Activated gamma-delta T cell treated with anti-CD3 and anti-CD28 coated beads, Interleukin-2, amount 50 U/mL, for 16 hours (primary cell): ENCODE measurements at regions not wholly inside any gene's neighbourhood (a gene's known extent, or its start where the extent isn't known, plus 50 kb on each side); places are given as distances from the start of the nearest gene placed in this dataset.
"Not testable (repeated sequence)": the region's sequence is repeated elsewhere in the genome, so short reads cannot be mapped to it uniquely, and the experiment has no call there.

Experiments
- DNase-seq: peaks from one replicate; pipeline ENCODE4 v3.0.0-alpha.2; 2020; ENCODE audit warnings: low read depth

DNA sequence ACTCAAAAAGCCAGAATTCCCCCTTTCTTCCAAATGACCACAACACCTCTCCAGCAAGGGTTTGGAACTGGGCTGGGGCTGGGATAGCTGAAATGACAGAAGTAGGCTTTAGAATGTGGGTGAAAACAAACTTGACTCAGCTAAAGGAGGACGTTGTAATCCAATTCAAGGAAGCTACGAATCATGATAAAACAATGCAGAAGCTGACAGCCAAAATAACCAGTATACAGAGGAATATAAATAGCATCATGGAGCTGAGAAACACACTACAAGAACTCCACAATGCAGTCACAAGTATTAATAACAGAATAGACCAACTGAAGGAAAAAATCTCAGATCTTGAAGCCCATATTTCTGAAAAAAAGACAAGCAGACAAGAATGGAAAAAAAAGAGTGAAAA, 95.8 kb upstream of the TET2 start:
- DNase-seq, result no peak

DNA sequence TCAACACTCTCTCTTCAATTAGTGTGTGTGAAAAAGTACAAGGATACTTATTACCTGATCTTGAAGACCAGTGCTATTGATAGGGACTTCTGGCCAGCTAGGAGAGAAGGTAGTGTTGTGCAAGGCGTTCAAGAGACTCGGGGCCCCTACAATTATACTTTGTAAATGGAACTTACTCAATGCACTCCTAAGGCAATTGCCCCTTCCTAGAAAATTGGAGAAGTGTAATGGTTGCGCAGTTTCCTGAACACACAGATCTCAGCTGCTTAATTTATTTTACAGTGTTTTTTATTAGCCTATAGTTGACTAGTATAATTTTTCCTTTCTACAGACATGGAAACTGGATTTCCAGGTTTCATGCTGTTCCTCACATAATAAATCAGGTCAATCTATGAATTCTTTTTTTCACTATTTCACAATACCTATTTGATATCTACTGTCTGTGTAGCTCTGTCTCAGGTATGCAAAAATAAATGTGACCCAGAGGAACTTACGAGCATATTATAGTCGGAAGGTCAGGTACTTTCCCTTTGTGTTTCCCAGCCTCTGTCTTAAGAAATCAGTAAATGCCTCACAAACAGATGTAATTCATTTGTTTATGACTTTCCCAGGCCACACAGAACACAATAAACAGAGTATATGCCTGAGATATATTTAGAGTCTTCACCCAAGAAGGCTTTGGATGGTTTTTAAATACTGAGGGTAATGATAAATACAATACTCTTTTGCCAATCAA, 89.1 kb upstream of the TET2 start:
- DNase-seq, result no peak

DNA sequence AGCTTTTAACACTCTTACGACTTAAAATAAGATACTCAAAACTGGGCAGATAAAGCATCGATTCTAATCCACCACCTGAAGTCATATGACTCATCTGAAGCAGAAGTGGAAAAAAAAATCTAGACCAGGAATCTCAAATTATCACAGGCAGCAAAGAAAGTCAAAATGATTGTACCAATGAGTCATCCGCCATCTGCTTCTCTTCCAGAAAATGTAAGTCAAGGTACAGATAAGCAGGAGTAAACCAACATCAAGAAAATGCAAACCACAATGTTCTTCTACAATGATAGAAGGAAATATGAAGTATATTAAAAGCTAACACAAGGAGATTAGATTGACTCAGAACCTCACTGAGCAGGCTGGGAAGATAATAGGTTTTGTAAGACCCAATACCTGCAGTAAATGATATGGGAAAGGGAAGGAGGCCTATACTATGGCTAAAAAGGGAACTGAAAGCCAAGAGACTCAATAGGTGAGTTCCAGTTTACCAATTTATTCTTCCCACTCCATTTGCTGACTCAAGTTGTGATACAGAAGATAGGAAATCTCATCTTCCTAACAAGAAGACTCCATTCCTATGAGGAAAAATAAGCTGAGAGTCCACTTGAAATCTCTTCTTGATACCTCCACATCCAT, 88.4 kb upstream of the TET2 start:
- no peak for DNase-seq

DNA sequence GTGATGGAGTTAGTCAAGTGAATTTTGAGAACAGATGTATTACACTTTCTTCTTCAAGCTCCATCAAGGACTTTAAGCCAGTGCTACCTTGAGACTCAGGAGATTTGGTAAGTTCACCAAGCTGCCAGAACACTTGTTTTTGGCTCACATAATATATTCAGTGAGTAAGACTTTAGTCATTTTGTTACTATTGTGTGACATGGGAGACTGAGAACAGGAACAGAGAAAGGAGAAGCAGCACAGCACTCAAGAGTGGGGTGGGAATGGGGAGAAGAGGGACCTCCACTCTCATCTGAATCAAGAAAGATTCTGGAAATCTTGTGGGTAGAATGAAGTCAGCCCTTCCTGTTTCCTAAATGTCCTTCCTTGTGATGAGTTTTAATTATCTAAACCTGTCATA, 87.3 kb upstream of the TET2 start:
- no peak for DNase-seq

DNA sequence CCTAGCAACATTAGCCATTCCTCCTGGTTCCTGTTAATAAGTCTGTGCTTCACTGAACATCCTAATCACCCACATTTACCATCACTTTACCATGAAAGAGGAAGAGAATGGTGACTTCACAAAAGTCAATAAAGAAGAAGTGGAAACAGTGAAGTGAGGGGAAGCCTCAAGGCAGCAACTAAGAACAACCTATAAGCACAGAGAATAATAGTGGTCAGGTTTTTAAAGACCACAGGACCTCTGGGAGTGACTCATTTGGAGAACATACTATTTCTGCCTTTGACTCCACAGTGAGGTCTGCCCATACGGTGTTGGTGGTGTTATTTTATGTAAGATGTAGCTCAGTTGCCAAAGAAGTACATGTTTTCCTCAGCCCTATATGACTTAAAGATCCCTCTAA, 86.0 kb upstream of the TET2 start:
- no peak for DNase-seq

DNA sequence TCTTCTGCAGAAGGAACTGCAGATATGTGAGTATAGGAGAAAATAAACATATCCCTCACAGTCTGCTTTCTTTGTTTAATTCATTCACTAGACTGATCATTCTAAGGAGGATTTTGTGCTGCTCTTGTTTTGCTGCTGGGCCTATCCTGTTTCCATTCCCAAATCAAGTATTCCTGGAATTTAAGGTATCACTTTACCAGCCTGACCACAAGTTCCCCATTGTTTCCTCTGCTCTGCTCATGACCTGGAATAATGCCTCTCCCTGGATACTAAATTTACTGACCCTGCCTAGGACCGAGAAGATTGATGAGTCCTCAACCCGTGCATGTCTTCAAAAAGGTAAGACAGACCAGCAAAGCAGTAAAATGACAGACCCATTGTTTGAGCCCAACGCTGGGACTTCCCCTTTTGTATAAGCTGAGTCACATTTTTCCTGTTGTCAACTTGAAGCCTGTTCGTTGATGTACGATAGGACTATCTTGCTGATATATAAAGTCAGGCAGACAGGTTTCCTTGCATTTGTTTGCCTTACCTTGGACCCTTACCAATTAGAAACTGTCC, 85.5 kb upstream of the TET2 start:
- peak; percentile 1 for DNase-seq

DNA sequence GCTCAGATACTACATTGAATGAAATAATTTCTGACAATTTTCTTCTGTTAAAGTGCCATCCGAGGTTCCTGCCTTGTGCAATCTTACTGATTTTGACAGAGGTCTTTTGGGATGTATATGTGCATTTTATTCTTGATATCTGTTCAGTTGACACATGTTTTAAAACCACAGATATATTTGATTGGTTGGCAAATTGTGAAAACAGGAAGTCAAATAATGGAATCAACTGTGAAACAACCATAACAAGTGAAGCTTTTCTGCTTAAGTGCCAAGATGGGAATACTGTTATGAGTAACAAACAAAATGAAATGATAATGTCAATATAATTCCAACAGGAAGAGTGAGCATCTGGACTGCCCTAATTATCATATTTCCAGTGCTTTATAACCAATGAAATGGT, 84.9 kb upstream of the TET2 start:
- no peak for DNase-seq

DNA sequence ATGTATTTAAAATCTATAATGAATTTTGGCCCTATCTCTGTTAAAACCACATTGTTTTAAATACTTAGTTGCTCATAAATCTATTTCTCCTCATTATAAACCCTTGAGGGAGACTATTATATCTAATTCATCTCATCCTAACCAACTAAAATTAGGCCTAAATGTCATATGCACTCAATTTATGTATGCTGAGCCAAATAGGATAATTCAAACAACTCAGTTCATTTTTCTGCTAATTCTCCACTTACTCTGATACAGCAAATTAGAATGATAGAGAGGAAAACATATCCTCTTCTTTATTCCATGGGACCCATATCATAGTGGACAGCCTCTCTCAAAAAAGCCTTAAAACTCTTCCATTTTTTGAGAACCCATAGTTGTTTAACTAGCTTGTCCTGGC, 80.3 kb upstream of the TET2 start:
- no peak for DNase-seq

DNA sequence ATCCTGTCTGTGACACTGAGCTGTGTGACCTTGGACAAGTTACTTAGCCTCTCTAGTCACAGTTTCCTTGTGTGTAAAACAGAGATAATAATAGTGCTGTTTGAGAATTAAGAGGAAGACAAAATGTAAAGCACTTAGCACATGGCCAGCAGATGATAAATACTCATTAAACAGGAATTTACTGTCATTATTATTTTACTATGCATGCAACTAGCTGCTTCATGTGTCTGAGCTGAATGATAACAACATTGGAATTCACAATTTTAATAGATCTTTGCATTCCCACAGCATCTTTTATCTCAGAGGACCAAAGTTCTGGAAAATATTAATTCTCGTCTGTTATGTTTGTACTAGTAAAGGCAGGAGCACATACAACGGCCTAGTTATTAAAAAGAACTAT, 79.2 kb upstream of the TET2 start:
- no peak for DNase-seq

DNA sequence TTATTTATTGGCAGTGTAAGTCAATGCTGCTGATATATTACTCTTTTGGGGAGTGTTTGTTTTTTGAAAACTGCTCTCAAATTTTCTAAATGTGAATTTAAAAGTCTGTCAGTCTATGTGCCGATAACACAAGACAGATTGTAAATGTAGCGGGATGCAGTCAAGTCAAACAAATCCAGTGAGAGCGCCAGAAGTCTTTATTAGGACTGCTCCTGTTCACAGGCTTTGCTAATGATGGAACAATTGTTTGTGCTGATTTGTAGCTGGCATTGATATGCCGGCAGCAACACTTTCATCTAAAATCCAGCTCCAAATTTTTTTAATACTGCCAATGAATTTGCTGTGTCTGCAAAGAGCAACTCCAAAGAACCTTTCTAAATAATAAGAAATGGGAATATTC, 78.7 kb upstream of the TET2 start:
- DNase-seq, result no peak

DNA sequence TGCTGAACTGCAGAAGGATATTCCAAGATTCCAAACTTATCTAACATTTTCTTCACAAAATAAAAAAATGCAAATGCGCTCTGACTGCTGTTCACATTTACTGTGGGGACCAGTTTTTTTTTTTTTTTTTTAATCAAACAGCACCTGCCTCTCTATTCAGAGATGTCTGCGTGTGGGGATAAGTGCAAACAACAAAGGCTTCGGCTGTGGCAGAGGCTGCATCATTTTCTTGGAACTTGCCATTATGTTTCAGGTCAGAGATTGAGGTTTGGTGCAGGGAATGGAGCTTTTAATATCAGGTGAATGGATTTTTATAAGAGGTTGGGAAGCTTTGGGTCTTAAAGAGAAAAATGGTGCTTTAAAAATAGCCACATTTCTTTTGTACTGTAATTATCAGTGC, 78.2 kb upstream of the TET2 start:
- DNase-seq, result no peak

DNA sequence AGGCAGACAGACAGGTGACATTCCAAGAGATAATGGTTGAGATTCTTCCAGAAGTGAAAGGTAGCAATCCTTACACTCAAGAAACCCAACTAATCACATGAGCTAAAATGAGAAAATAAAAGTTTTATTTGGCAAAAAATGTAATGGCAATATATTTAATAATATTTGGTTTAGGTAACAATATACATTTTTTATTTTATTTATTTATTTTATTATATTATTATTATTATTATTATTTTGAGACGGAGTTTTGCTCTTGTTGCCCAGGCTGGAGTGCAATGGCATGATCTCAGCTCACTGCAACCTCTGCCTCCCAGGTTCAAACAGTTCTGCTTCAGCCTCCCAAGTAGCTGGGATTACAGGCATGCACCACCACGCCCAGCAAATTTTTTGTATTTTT, 74.6 kb upstream of the TET2 start:
- DNase-seq, result not testable (repeated sequence)

DNA sequence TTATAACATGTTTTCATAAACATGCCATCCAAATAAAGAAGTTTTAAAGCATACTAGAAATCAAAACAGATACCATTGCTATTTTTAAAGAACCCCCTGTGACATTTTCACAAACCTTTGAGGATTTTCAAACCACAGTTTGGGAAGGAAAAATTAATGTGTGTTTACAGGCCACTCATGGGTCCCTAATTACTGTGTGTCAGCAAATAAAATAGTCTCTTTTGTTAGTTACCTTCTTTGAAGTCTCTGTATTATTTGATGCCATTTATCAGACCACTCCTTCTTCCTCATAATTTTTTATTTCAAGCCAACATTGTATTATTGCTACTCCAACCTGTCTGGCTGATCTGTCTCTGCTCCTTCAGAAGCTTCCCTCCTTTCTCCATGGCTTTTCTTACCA, 72.6 kb upstream of the TET2 start:
- DNase-seq, result no peak

DNA sequence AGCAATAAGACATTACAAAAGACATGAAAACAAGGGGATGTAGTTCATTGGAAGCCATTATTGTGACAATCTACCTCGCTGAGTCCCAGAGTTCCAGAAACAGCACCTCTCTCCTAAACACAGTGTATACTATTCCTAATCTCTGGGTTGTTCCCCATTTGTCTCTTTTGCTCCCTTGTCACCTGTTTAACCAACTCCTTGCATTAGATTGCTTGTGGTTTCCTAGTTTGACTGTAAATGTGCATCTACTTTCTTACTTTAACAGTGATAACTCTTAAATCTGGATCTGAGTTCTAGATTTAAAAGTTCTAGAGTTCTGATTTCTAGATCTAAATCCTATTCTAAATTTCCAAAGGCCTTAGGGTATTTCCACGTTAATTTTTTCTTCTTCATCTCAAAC, 71.6 kb upstream of the TET2 start:
- DNase-seq, result no peak

DNA sequence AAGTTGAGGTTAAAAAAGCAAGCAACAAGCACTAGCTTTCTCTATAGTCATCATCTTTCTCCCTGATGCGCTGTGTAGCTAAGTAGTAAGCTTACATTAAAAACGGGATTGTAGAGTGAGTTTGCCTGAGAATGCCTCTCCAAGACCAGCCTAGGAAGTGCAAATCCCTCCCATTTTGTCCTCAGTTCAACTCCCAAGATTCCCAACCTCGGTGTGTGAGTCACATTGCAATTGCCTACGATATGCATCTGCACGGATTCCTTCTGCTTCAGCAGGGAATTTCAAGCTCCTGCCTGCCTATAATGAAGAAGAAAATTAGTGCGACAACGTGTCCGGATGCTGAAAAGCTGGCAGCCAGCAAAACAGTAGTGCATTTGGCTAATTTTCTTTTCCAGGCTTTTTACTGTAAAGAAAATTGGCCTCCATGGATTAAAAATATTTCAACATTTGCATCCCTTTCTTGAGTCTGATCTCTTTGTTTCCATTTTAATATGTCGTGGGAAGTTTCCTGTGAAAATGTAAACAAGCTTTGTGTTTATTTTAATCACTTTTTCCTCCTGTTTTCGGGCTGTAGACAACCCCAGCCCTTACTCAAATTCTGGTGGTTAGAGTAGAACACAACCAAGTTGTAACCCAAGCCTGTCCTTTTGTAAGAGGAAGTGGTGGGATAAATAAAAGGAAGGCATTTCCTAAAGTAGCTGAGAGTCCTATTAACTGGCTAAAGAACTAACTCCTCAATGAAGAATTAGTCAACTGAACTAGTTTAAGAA, 58.4 kb upstream of the TET2 start:
- no peak for DNase-seq

DNA sequence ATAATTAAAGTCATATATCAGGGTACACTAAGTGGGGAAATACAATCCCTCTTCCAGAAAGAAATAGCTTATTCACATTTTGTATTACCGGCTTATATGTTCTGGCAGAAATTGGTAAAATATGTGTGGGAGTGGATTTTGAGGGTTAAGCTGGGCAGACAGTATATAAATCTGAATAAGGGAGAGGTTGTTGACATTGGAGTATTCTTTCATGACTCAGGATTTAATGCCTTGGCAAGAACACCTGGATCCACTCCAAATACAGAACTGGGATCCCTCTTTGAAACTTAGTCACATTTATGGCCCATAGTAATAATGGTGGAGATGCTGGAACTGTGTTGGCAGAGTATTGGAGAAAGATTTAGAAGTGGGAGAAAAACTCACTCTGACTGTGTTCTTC, 54.3 kb upstream of the TET2 start:
- no peak for DNase-seq

DNA sequence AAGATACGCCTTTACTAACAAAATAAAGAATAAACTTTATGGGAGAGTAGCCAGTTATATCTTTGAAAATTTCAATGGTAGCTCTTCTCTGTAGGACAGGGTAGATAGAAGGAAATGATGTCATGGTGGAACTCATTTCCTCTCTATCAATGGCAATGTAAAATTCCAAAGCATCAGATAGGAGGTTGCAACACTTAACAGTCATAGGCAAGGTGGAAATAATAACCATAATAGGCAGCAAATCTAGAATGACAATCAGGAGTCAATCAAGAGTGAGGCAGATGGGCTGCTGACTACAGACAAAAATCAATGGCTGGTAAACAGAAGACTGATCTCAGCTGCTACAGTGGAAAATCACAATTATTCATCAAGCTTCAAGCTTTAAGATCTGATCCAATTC, 53.9 kb upstream of the TET2 start:
- DNase-seq, result no peak

DNA sequence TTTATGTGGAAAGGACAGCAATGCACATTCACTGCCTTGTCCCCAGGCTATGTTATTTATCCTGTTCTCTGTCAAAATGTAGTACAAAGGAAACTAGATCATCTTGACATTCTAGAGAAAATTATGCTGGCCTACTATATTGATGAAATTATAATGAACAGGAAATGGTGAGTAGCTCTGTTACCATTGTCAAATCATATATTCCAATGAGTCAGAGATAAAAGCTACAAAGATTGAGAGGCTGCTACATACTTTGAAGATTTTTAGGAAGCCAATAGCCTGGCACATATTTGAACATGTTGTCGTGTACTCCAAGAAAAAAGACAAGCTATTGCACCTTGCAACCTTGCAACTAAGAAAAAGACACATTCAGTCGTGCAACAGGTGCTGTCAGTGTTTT, 52.7 kb upstream of the TET2 start:
- no peak for DNase-seq
